ENCODE measurements at regions not wholly inside any gene's neighbourhood (a gene's known extent, or its start where the extent isn't known, plus 50 kb on each side); places are given as distances from the start of the nearest gene placed in this dataset.

GRCh38 chr4:130698251-130698650 lies 1602.3 kb downstream of the C4orf33 start:
- H3K27me3 ChIP-seq (replicated peaks; ENCODE audit: insufficient read depth, low read depth, low read length, poor library complexity), result no peaks in the 10 kb centered on the region
- POLR2A ChIA-PET (ENCODE audit: low non-redundant PET), result no interaction called here
- CTCF ChIA-PET, result no interaction called here
- no peaks in the 10 kb centered on the region for H3K4me1 ChIP-seq (ENCODE audit: insufficient read depth, low read length, poor library complexity, severe bottlenecking)
- intact Hi-C loops (cut with micrococcal nuclease; ENCODE audit: unreplicated experiment), result no loop called here
- TF ChIP-seq EZH2 (IDR thresholded peaks at IDR 0.05; ENCODE audit: borderline replicate concordance, low read depth, low read length, poor library complexity, severe bottlenecking) (no peak), CTCF (conservative IDR thresholded peaks at IDR 0.05; ENCODE audit: low read depth, low read length) (no peak)
- no TSS peak for BruUV-seq (replicated peaks)
- DNase-seq (ENCODE audit: low spot score), result no peak
- H3K27ac ChIP-seq (ENCODE audit: low read depth, low read length, poor library complexity, severe bottlenecking), result no peak overlapping the region
- H3K9me3 ChIP-seq (ENCODE audit: low read depth, low read length, poor library complexity, severe bottlenecking), result no peaks in the 10 kb centered on the region
- no peak overlapping the region for H3K4me3 ChIP-seq (ENCODE audit: low read depth, low read length, poor library complexity, severe bottlenecking)
- no peaks in the 10 kb centered on the region for H3K36me3 ChIP-seq (ENCODE audit: insufficient read depth, low read length, poor library complexity, severe bottlenecking)

- H3K4me1 ChIP-seq (ENCODE audit: insufficient read depth, low read length, poor library complexity, severe bottlenecking), result no peaks in the 10 kb centered on the region
- H3K4me3 ChIP-seq (ENCODE audit: low read depth, low read length, poor library complexity, severe bottlenecking), result no peak overlapping the region
- intact Hi-C loops (cut with micrococcal nuclease; ENCODE audit: unreplicated experiment), result no loop called here
- no peaks in the 10 kb centered on the region for H3K27me3 ChIP-seq (replicated peaks; ENCODE audit: insufficient read depth, low read depth, low read length, poor library complexity)
- ChIA-PET CTCF (no interaction called here), POLR2A (ENCODE audit: low non-redundant PET) (no interaction called here)
- H3K9me3 ChIP-seq (ENCODE audit: low read depth, low read length, poor library complexity, severe bottlenecking), result no peaks in the 10 kb centered on the region
- TF ChIP-seq EZH2 (IDR thresholded peaks at IDR 0.05; ENCODE audit: borderline replicate concordance, low read depth, low read length, poor library complexity, severe bottlenecking), result no peak
- no peak for TF ChIP-seq CTCF (conservative IDR thresholded peaks at IDR 0.05; ENCODE audit: low read depth, low read length)
- H3K36me3 ChIP-seq (ENCODE audit: insufficient read depth, low read length, poor library complexity, severe bottlenecking), result no peaks in the 10 kb centered on the region
- no peak for DNase-seq (ENCODE audit: low spot score)
- no peak overlapping the region for H3K27ac ChIP-seq (ENCODE audit: low read depth, low read length, poor library complexity, severe bottlenecking)
- BruUV-seq (replicated peaks), result no TSS peak
Measured at GRCh38 chr4:130699004-130699403, 1603.1 kb downstream of the C4orf33 start.

- Histone ChIP-seq H3K27ac (ENCODE audit: low read depth, low read length, poor library complexity, severe bottlenecking) (no peak overlapping the region), H3K9me3 (ENCODE audit: low read depth, low read length, poor library complexity, severe bottlenecking) (no peaks in the 10 kb centered on the region), H3K4me3 (ENCODE audit: low read depth, low read length, poor library complexity, severe bottlenecking) (no peak overlapping the region), H3K27me3 (replicated peaks; ENCODE audit: insufficient read depth, low read depth, low read length, poor library complexity) (no peaks in the 10 kb centered on the region), H3K4me1 (ENCODE audit: insufficient read depth, low read length, poor library complexity, severe bottlenecking) (no peaks in the 10 kb centered on the region), H3K36me3 (ENCODE audit: insufficient read depth, low read length, poor library complexity, severe bottlenecking) (no peaks in the 10 kb centered on the region)
- DNase-seq (ENCODE audit: low spot score), result no peak
- CTCF ChIA-PET, result no interaction called here
- intact Hi-C loops (cut with micrococcal nuclease; ENCODE audit: unreplicated experiment), result no loop called here
- no TSS peak for BruUV-seq (replicated peaks)
- TF ChIP-seq CTCF (conservative IDR thresholded peaks at IDR 0.05; ENCODE audit: low read depth, low read length) (no peak), EZH2 (IDR thresholded peaks at IDR 0.05; ENCODE audit: borderline replicate concordance, low read depth, low read length, poor library complexity, severe bottlenecking) (no peak)
- POLR2A ChIA-PET (ENCODE audit: low non-redundant PET), result no interaction called here
Measured at GRCh38 chr4:130703211-130703935, 1607.4 kb downstream of the C4orf33 start.

All from A673 (cell line).